OCI-LY7 (cell line): ENCODE measurements at regions not wholly inside any gene's neighbourhood (a gene's known extent, or its start where the extent isn't known, plus 50 kb on each side); places are given as distances from the start of the nearest gene placed in this dataset.

Experiments
- CTCF ChIP-seq: fragments of 200-600 bp; sonication (generic); conservative IDR thresholded peaks from 2 replicates; pipeline ENCODE4 v1.5.1; 2014; ENCODE audit warnings: mild to moderate bottlenecking, antibody characterized with exemption, low read length, moderate library complexity, mixed read lengths
- EZH2phosphoT487 ChIP-seq: fragments of 200-600 bp; sonication (generic); IDR thresholded peaks from 2 replicates; pipeline ENCODE4 v1.6.1; 2018; ENCODE audit warnings: low read depth, borderline replicate concordance, mild to moderate bottlenecking, mixed run types, antibody characterized with exemption, low read length, moderate library complexity, mixed read lengths

GRCh38 chr14:32010604-32011125 lies 66.4 kb upstream of the ARHGAP5 start:
- TF ChIP-seq CTCF (no peak), EZH2phosphoT487 (no peak)
